GM19463 (cell line): ENCODE measurements at regions not wholly inside any gene's neighbourhood (a gene's known extent, or its start where the extent isn't known, plus 50 kb on each side); places are given as distances from the start of the nearest gene placed in this dataset.

ENCODE experiments used
- ATAC-seq: cut with Tn5 transposase; IDR thresholded peaks from one replicate; pipeline ENCODE4 v1.9.1; 2021; ENCODE audit warnings: mild to moderate bottlenecking, moderate library complexity; ENCODE audit not compliant: unreplicated experiment

- no peak for ATAC-seq
Observed at GRCh38 chr7:131197920-131198615, 129.6 kb upstream of the MKLN1 start.

GRCh38 chr7:131202451-131202850 is 125.2 kb upstream of the MKLN1 start:
- no peak for ATAC-seq

- no peak for ATAC-seq
Observed at GRCh38 chr7:131203291-131203976, 124.2 kb upstream of the MKLN1 start.

- no peak for ATAC-seq
Observed at GRCh38 chr7:131208777-131209176, 118.9 kb upstream of the MKLN1 start.

GRCh38 chr7:131210618-131211017 is 117.1 kb upstream of the MKLN1 start:
- no peak for ATAC-seq

GRCh38 chr7:131211500-131211899 is 116.2 kb upstream of the MKLN1 start:
- ATAC-seq = no peak

GRCh38 chr7:131212114-131212513 is 115.6 kb upstream of the MKLN1 start:
- ATAC-seq = no peak

GRCh38 chr7:131218727-131219128 is 108.9 kb upstream of the MKLN1 start:
- peak; percentile 54 for ATAC-seq

GRCh38 chr7:131219312-131220041 is 108.2 kb upstream of the MKLN1 start:
- ATAC-seq = peak; percentile 55

- ATAC-seq = no peak
Observed at GRCh38 chr7:131221061-131221460, 106.6 kb upstream of the MKLN1 start.

- ATAC-seq = no peak
Observed at GRCh38 chr7:131222171-131222570, 105.5 kb upstream of the MKLN1 start.

GRCh38 chr7:131223151-131223550 is 104.5 kb upstream of the MKLN1 start:
- no peak for ATAC-seq

GRCh38 chr7:131224996-131225395 is 102.7 kb upstream of the MKLN1 start:
- no peak for ATAC-seq

- ATAC-seq = peak; percentile 65
Observed at GRCh38 chr7:131225619-131226513, 101.8 kb upstream of the MKLN1 start.

GRCh38 chr7:131226514-131226865 is 101.2 kb upstream of the MKLN1 start:
- ATAC-seq = no peak

GRCh38 chr7:131231381-131232220 is 96.1 kb upstream of the MKLN1 start:
- peak; percentile 69 for ATAC-seq

- no peak for ATAC-seq
Observed at GRCh38 chr7:131232768-131233167, 94.9 kb upstream of the MKLN1 start.

- no peak for ATAC-seq
Observed at GRCh38 chr7:131233193-131233592, 94.5 kb upstream of the MKLN1 start.

- no peak for ATAC-seq
Observed at GRCh38 chr7:131234719-131235488, 92.8 kb upstream of the MKLN1 start.
